GM18909 (cell line): ENCODE measurements at regions not wholly inside any gene's neighbourhood (a gene's known extent, or its start where the extent isn't known, plus 50 kb on each side); places are given as distances from the start of the nearest gene placed in this dataset.
"Not testable (repeated sequence)": the region's sequence is repeated elsewhere in the genome, so short reads cannot be mapped to it uniquely, and the experiment has no call there.

Source experiments
- ATAC-seq: cut with Tn5 transposase; IDR thresholded peaks from one replicate; pipeline ENCODE4 v1.9.1; 2021; ENCODE audit warnings: mild to moderate bottlenecking; ENCODE audit not compliant: unreplicated experiment, poor library complexity

GRCh38 chr2:58508006-58508405, 266.9 kb upstream of the FANCL start:
- ATAC-seq: no peak

- no peak for ATAC-seq
These were observed 262.8 kb upstream of the FANCL start for GRCh38 chr2:58503918-58504317.

- no peak for ATAC-seq
These were observed 261.8 kb upstream of the FANCL start for GRCh38 chr2:58502931-58503330.

GRCh38 chr2:58501371-58502160, 260.4 kb upstream of the FANCL start:
- ATAC-seq: no peak

- no peak for ATAC-seq
These were observed 256.0 kb upstream of the FANCL start for GRCh38 chr2:58497168-58497567.

- no peak for ATAC-seq
These were observed 254.7 kb upstream of the FANCL start for GRCh38 chr2:58495806-58496205.

- no peak for ATAC-seq
These were observed 253.0 kb upstream of the FANCL start for GRCh38 chr2:58494071-58494501.

- ATAC-seq: no peak
These were observed 243.5 kb upstream of the FANCL start for GRCh38 chr2:58484629-58485028.

GRCh38 chr2:58484221-58484620, 243.1 kb upstream of the FANCL start:
- no peak for ATAC-seq

GRCh38 chr2:58483307-58483706, 242.2 kb upstream of the FANCL start:
- ATAC-seq: no peak

GRCh38 chr2:58481670-58482069, 240.5 kb upstream of the FANCL start:
- ATAC-seq: no peak

- ATAC-seq: no peak
These were observed 239.0 kb upstream of the FANCL start for GRCh38 chr2:58480141-58480540.

- ATAC-seq: no peak
These were observed 238.5 kb upstream of the FANCL start for GRCh38 chr2:58479535-58480140.

- no peak for ATAC-seq
These were observed 235.4 kb upstream of the FANCL start for GRCh38 chr2:58476556-58476955.

- no peak for ATAC-seq
These were observed 234.6 kb upstream of the FANCL start for GRCh38 chr2:58475756-58476155.

- ATAC-seq: no peak
These were observed 232.0 kb upstream of the FANCL start for GRCh38 chr2:58473165-58473564.

- ATAC-seq: no peak
These were observed 225.7 kb upstream of the FANCL start for GRCh38 chr2:58466804-58467203.

GRCh38 chr2:58466021-58466420, 224.9 kb upstream of the FANCL start:
- ATAC-seq: not testable (repeated sequence)

GRCh38 chr2:58460670-58461069, 219.5 kb upstream of the FANCL start:
- no peak for ATAC-seq

- ATAC-seq: peak; percentile 92
These were observed 208.3 kb upstream of the FANCL start for GRCh38 chr2:58449286-58450010.

- ATAC-seq: no peak
These were observed 207.7 kb upstream of the FANCL start for GRCh38 chr2:58448845-58449244.
